ENCODE measurements at regions not wholly inside any gene's neighbourhood (a gene's known extent, or its start where the extent isn't known, plus 50 kb on each side); places are given as distances from the start of the nearest gene placed in this dataset.

DNA sequence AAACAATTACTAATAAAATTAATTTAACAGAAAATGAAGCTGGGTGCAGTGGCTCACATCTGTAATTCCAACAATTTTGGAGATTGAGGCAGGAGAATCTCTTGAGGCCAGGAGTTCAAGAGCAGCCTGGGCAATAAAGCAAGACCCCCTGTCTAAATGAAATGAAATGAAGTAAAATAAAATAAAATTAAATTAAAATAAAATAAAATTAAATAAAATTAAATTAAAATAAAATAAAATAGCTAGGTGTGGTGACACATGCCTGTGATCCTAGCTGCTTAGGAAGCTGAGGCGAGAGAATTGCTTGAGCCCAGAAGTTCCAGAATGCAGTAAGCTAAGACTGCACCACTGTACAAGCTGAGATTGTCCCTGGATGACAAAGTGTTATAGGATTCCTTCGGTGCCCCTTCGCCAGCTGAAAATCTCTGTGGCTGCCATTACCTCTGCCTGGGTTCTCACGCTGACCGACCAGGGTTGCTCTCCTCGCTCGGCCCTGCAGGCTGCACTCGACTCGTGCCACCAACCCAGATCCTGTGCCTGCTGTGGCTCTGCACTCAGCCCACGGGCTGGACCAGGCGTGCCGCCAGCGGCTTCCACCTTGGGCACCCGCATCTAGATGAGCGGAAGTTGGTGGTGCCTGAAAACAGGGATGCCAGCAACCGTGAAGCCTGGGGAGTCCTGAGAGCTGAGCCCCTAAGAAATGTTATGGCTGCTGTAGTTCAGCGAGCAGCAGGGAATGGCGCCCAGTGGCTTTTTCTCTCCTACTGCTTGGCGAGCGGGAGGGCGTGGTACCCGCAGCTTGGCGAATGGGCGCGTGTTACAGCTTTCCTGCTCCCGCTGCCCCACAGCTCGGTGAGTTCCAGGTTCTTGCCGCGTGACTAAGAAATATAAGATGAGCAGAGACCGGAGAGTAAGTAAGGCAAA, 539.2 kb upstream of the PCDH9 start:
- DNase-seq, result no peak

DNA sequence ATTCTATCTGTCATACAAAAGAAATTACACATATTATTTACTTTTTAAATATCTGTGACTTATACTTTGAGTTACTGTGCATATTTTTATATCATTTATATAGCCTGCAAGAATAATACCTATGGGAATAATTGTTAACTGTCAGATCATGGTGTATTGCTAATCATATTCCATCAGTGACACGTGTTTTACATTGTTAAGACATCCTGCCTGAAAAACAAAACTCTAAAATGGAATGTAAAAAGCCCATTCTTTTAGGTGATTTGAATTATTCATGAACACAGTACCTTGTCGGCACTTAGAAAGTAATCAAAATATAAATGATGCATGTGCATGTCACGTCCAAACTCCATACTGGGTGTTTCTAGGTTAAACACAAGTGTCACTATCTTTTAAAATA, 533.8 kb upstream of the PCDH9 start:
- no peak for DNase-seq

GRCh38 chr13:67763384-67763783, 533.2 kb upstream of the PCDH9 start:
- no peak for DNase-seq

DNA sequence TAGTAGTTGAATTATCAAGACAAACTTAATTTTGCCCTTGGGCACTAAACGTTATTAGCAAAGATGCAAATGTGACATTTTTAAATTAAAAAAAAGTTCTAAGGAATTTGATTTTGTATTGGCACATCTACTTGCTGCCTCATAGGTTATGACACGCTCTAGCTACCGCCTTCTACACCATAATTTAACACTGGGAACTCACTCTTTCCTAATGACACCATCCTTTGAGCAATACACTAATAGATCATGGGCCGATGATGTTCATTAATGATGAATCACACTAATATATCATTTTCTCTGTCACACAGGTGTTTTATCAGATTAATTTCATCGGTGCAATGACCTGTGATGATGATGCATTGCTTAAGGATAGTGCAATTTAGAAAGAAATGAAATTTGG, 528.8 kb upstream of the PCDH9 start:
- no peak for DNase-seq

DNA sequence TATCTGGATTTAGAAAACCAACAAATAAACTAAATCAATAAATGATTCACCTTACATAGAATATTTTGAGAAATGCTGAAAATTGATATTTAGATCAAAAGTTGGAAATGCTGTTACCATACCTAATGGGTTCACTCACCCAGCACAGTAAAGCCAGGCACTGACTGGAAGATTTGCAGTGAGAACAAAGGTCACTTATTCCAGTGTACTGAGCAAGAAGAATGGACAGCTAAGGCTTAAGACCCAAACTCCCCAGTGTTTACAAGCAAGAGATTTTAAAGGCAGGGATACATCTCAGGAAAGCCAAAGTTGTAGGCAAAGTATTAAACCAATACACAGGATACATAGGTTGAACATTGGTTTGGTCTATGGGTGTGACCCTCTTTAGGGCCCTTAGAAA, 523.9 kb upstream of the PCDH9 start:
- no peak for DNase-seq

DNA sequence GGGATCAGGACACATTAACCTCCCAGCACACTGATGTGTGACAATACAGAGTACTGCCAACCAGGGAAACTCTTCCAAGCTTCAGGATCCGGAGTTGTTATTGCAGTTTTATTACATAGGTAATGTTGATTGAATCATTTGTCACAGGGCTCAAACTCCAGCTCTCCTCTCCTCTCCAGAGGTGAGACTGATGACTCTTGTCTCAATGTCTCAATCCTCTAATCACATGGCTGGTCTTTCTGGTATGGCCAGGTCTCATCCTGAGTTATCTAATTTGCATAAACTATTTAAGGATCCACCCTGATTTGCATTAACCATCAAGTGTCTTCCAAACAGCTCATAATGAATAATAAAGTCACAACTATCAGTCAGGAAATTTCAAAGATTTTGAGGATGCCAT, 522.6 kb upstream of the PCDH9 start:
- no peak for DNase-seq

GRCh38 chr13:67742478-67742877, 512.3 kb upstream of the PCDH9 start:
- DNase-seq, result no peak

GRCh38 chr13:67740871-67741535, 510.9 kb upstream of the PCDH9 start:
- no peak for DNase-seq

DNA sequence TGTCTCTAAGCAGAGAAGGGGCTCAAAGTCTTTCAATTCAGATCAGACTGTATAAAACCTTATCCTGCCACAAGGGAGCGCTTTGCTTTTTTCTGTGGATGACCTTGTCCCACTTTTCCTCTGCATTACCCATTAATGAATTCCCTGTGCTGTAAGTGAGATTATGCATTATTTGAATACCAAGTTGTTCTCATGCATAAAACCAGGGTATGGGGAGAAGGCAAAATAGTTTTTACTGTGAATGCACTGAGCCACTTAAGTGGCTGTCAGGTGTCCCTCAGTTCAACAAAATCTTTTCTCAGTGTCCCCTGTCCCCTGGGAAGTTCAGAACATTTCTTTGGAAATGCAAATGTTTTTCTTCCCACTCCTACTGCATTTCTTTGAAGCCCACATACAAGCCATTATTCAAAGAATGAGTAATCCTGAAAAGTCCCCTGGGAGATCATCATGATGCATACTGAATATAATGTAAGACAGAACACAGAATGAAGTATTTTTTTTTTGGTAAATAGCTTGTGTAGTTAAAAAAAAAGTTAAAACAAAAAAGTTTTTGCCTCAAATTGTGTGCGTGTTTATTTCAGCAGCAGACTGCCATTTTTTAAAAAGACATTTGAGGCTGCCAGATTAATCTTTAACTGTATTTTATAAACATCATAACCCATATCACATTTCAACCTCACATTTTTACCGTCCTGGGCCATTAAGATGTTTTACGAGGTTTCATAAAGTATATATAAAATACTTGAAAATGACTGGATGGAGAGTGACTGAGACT, 506.7 kb upstream of the PCDH9 start:
- DNase-seq, result no peak

GRCh38 chr13:67735651-67736050, 505.5 kb upstream of the PCDH9 start:
- no peak for DNase-seq

- no peak for DNase-seq
Measured at GRCh38 chr13:67726979-67727378, 496.8 kb upstream of the PCDH9 start.

DNA sequence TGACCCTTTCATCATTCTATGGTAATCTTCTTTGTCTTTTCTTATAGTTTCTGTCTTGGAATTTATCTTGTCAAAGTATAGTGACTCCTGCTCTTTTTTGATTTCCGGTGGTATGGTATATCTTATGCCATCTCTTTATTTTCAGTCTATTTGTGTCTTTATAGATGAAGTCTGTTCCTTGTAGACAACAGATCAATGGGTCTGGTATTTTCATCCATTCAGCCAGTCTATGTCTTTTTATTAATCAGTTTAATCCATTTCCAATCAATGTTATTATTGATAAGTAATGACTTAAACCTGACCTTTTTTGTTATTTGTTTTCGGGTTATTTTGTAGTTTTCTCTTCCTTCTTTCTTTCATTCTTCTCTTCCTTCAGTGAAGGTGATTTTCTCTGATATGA, 495.9 kb upstream of the PCDH9 start:
- no peak for DNase-seq

DNA sequence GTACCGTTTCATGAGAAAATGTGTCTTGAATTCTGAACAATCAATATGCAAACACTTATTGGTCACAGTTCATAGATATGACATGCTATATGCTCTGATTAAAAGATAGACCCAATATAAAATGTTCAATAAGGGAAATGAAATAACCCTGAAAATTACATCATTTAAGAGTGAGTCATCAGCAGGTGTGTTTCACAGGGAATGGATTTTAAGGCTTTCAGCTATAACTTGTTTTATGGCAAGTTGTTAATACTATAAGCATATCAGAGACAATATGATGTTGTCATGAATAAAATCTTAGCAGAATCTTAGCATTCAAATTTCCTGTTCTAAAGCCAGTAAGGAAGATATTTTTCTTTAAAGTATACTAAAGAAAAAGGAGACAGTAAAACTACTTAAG, 483.4 kb upstream of the PCDH9 start:
- no peak for DNase-seq

GRCh38 chr13:67696775-67697174, 466.6 kb upstream of the PCDH9 start:
- no peak for DNase-seq

DNA sequence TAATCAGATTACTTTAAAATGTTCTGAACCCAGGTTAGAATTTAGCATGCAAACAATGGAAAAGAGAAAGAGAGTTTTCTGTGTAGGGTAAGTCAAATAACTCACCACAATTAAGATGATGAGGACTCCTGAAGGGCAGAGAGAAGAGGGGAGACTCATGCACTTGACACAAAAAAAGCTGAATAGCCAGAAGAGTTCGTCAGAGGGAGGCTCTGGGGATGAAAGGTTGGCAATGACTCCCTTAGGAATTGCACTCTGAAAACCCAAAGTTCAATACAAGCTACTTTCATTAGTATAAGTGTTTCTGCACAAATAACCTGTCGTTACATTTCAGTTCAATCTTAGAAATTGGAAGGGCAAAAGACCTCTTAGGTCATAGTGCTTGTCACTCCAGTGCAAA, 434.4 kb upstream of the PCDH9 start:
- DNase-seq, result no peak

DNA sequence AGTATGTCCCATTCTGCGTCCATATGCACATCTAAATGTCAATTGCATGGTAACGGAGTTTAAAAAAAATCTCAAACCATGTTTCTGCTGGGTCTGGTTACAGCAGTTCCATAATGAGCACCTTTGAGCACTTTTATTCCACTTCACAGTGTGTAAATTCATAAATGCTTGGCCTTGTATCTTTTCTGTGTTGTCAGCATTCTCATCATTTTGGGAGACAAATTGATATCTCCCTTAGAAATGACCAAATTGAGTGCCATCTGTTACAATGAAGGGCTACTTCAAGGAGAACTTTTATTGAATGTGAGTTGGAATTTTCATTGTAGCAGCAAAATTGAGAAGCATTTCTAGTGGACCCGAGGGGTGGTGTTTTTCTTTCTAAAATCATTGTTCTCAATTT, 432.9 kb upstream of the PCDH9 start:
- DNase-seq, result no peak

DNA sequence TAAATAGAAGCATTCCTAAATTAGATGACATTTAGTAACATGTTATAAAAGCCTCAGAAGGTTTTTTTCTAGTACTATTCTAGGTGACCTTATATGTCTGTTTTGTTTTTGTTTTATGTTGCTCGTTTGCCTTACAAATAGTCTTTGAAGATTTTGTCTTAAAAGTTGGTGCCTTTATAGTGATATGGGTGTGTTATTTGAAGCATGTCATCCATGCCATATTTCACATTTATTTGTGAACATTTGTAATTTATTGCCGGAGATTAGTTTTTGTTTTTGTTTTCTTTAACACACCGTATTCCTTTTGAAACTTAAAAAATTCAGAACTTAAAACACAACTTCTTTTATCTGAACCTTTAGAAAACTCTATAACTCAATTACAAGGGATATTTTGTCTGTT, 422.8 kb upstream of the PCDH9 start:
- no peak for DNase-seq

DNA sequence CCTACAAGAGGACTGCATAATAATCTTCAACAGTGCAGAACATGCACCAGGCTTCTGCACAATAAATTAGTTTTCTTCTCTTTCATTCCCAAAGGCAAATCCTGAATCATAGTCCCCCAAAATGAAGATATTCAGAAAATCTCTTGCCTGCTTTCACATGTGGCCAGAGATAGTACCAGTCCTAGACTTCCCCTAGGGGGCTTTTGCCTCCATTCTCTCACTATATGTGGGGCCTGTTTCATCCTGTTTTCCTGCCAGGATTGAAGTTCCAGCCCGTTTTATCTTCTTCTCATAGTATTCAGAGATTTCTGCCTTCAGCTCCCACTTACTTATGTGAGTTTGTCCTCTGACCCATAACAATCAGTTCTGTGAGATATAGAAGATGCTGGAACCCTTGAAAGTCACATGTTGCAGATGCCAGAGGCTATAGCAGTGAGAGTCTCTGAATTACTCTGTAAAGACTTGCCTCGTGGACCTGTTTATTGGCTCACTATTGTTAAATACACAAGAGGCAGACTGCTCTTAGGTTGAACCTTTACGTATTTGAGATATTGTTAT, 421.9 kb upstream of the PCDH9 start:
- DNase-seq, result no peak

- no peak for DNase-seq
Measured at GRCh38 chr13:67650471-67650870, 420.3 kb upstream of the PCDH9 start.

DNA sequence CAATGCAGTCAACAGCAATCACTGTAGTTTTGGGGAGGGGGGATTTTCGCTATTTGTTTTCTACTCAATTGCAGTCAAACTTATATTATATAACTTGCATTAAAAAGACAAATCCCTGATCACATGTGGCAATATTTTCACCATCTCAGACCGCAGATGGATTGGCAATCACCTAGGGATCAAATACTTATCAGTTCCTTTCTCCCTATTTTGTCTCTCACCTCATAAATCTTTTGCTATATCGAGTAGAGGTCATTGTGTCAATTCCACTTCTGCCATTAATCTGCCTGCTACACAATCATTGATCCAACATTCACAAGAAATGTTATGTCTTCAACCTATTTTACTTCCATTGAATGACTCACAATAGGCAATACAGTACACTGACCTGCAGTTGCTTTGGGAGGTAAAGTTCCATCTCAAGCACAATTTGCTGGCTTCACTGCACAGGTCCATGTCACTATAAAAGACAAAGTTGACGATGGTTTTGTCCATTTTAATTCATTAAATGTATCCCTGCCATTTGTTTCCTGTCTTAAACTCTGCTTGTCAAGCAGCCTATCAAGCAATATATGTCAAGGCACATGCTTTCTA, 415.8 kb upstream of the PCDH9 start:
- no peak for DNase-seq

GRCh38 chr13:67643516-67644055, 413.4 kb upstream of the PCDH9 start:
- no peak for DNase-seq

GRCh38 chr13:67642657-67643056, 412.5 kb upstream of the PCDH9 start:
- DNase-seq, result no peak

DNA sequence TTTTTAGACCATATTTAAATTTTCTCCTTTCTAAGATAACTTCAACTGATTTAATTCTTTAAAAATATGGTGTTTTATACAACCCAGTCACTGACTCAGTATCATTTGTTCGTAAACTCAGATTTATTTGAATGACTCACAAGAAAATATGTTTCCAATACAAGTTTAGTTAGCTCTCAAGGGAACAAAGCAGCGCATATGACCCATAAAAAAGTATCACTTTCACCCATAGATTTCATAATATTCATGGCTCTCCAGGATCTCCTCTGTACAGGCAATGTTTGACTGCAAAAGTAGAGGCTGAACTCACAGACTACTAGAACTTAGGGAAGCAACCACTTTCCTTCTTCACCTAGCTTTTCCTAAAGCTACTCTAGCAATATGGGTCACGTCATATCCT, 405.6 kb upstream of the PCDH9 start:
- DNase-seq, result no peak

Data from femur (tissue), 1 donor.